ENCODE measurements at regions not wholly inside any gene's neighbourhood (a gene's known extent, or its start where the extent isn't known, plus 50 kb on each side); places are given as distances from the start of the nearest gene placed in this dataset.

GRCh38 chr14:97224016-97224415, 426.8 kb downstream of the VRK1 start:
- H3K36me3 Mint-ChIP-seq (ENCODE audit: low read depth): no peaks in the 10 kb centered on the region
- ChIA-PET CTCF (no interaction called here), POLR2A (no interaction called here)
- H3K4me1 Mint-ChIP-seq: peaks cover 4% of the 10 kb centered on the region
- TF ChIP-seq, protein P1, sequence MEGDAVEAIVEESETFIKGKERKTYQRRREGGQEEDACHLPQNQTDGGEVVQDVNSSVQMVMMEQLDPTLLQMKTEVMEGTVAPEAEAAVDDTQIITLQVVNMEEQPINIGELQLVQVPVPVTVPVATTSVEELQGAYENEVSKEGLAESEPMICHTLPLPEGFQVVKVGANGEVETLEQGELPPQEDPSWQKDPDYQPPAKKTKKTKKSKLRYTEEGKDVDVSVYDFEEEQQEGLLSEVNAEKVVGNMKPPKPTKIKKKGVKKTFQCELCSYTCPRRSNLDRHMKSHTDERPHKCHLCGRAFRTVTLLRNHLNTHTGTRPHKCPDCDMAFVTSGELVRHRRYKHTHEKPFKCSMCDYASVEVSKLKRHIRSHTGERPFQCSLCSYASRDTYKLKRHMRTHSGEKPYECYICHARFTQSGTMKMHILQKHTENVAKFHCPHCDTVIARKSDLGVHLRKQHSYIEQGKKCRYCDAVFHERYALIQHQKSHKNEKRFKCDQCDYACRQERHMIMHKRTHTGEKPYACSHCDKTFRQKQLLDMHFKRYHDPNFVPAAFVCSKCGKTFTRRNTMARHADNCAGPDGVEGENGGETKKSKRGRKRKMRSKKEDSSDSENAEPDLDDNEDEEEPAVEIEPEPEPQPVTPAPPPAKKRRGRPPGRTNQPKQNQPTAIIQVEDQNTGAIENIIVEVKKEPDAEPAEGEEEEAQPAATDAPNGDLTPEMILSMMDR (IDR thresholded peaks at IDR 0.05): no peak
- no peak for ATAC-seq (ENCODE audit: low read depth)
- intact Hi-C loops (cut with micrococcal nuclease): no loop called here
- H3K9me3 Mint-ChIP-seq: peaks cover 2% of the 10 kb centered on the region
- H3K27ac Mint-ChIP-seq: no peak overlapping the region
- no peak for DNase-seq
- no peak overlapping the region for H3K4me3 Mint-ChIP-seq
- H3K27me3 Mint-ChIP-seq: peaks cover 23% of the 10 kb centered on the region

- ATAC-seq (ENCODE audit: low read depth) (no peak), DNase-seq (no peak)
- POLR2A ChIA-PET: no interaction called here
- intact Hi-C loops (cut with micrococcal nuclease): no loop called here
- TF ChIP-seq, protein P1 (IDR thresholded peaks at IDR 0.05): no peak
- Mint-ChIP-seq H3K27me3 (no peaks in the 10 kb centered on the region), H3K4me1 (no peaks in the 10 kb centered on the region), H3K9me3 (no peaks in the 10 kb centered on the region), H3K27ac (no peak overlapping the region), H3K36me3 (ENCODE audit: low read depth) (no peaks in the 10 kb centered on the region), H3K4me3 (no peak overlapping the region)
- CTCF ChIA-PET: no interaction called here
These were observed 432.9 kb downstream of the VRK1 start for GRCh38 chr14:97230051-97230450.

- Mint-ChIP-seq H3K27me3 (no peaks in the 10 kb centered on the region), H3K4me3 (no peak overlapping the region)
- CTCF ChIA-PET: no interaction called here
These were observed 436.3 kb downstream of the VRK1 start for GRCh38 chr14:97233319-97233985.

GRCh38 chr14:97246648-97247047, 449.5 kb downstream of the VRK1 start:
- TF ChIP-seq, protein P1 (IDR thresholded peaks at IDR 0.05): no peak
- Mint-ChIP-seq H3K36me3 (ENCODE audit: low read depth) (no peaks in the 10 kb centered on the region), H3K4me3 (no peak overlapping the region), H3K9me3 (no peaks in the 10 kb centered on the region), H3K27ac (no peak overlapping the region), H3K27me3 (no peaks in the 10 kb centered on the region), H3K4me1 (peaks cover 3% of the 10 kb centered on the region)
- CTCF ChIA-PET: interaction anchor here (0.7 kb wide), 1 partner anchor 1891 kb away, joined by 4 read pairs; no protein-coding TSS in a partner anchor
- POLR2A ChIA-PET: no interaction called here
- ATAC-seq (ENCODE audit: low read depth) (no peak), DNase-seq (no peak)
- intact Hi-C loops (cut with micrococcal nuclease): no loop called here

More at GRCh38 chr14:97233319-97233985, 436.3 kb downstream of the VRK1 start:
- intact Hi-C loops (cut with micrococcal nuclease): no loop called here
- POLR2A ChIA-PET: no interaction called here
- Mint-ChIP-seq H3K36me3 (ENCODE audit: low read depth) (no peaks in the 10 kb centered on the region), H3K4me1 (no peaks in the 10 kb centered on the region), H3K27ac (no peak overlapping the region), H3K9me3 (no peaks in the 10 kb centered on the region)
- no peak for ATAC-seq (ENCODE audit: low read depth)
- no peak for DNase-seq
- TF ChIP-seq, protein P1 (IDR thresholded peaks at IDR 0.05): no peak

DNA sequence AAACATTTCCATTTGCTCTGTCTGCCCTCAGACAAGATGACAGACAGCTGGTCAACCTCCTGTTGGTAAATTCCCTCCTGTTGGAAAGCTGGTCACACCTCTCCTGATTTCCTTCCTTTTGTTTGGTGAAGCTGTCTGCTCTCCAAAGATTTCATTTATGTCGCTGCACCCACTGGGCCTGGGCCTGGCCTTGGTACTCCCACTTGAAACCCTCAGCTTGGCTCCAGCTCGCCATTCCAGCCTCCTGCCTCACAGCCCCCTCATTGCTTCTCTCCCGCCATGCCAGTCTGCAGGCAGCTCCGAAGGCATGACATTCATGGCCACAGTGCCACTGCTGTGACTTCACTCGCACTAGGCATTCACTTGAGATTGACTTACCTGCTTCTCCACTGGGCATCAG, 451.8 kb downstream of the VRK1 start:
- H3K4me3 Mint-ChIP-seq: no peak overlapping the region
- H3K9me3 Mint-ChIP-seq: peaks cover 2% of the 10 kb centered on the region
- TF ChIP-seq, protein P1 (IDR thresholded peaks at IDR 0.05): no peak
- peaks cover 15% of the 10 kb centered on the region for H3K4me1 Mint-ChIP-seq
- intact Hi-C loops (cut with micrococcal nuclease): no loop called here
- H3K27ac Mint-ChIP-seq: no peak overlapping the region
- no peaks in the 10 kb centered on the region for H3K27me3 Mint-ChIP-seq
- ATAC-seq (ENCODE audit: low read depth) (no peak), DNase-seq (no peak)
- ChIA-PET CTCF (no interaction called here), POLR2A (no interaction called here)
- no peaks in the 10 kb centered on the region for H3K36me3 Mint-ChIP-seq (ENCODE audit: low read depth)

Data from activated B cell treated with CpG ODN at 0.5 μM for 24 hours (primary cell).